Esophagus squamous epithelium (tissue), 5 donors: ENCODE measurements at regions not wholly inside any gene's neighbourhood (a gene's known extent, or its start where the extent isn't known, plus 50 kb on each side); places are given as distances from the start of the nearest gene placed in this dataset.

ENCODE experiments used
- DNase-seq: peaks from one replicate; lab custom pipeline; 2025; lab: John Stamatoyannopoulos, UW
- H3K27ac ChIP-seq, 4 donors: fragments of 200-600 bp; sonication (generic); one replicate each; pipeline ENCODE4 v1.5.1; 2016 to 2019; ENCODE audit warnings: mild to moderate bottlenecking in 1 of 4
- H3K27me3 ChIP-seq, 4 donors: fragments of 200-600 bp; sonication (generic); 1 replicate in 3 of 4; 2 replicates in 1 of 4; pipeline versions ENCODE4 v1.5.1 to v1.6.0; 2017 to 2021; ENCODE audit warnings: antibody characterized with exemption in 1 of 4
- H3K36me3 ChIP-seq, 3 donors: fragments of 200-600 bp; sonication (generic); one replicate each; pipeline ENCODE4 v1.5.1; 2016 to 2019
- H3K4me1 ChIP-seq, 3 donors: fragments of 200-600 bp; sonication (generic); one replicate each; pipeline ENCODE4 v1.5.1; 2017 to 2019
- H3K4me3 ChIP-seq, 4 donors: fragments of 200-600 bp; sonication (generic); 1 replicate in 3 of 4; 2 replicates in 1 of 4; pipeline ENCODE4 v1.5.1; 2016 to 2019; ENCODE audit warnings: mild to moderate bottlenecking in 2 of 4, moderate library complexity in 1 of 4
- H3K9me3 ChIP-seq, 3 donors: fragments of 200-600 bp; sonication (generic); one replicate each; pipeline ENCODE4 v1.5.1; 2016 to 2019
- CTCF ChIP-seq, 6 experiments: fragments of 450-650 bp in 4 of 6; fragments of 200-600 bp in 2 of 6; sonication (generic) in 2 of 6; IDR thresholded peaks; one replicate each; pipeline ENCODE4 v1.5.1; 2016 to 2019; ENCODE audit warnings: antibody characterized with exemption in 6 of 6, mild to moderate bottlenecking in 4 of 6, moderate library complexity in 4 of 6
- POLR2A ChIP-seq, 4 donors: fragments of 450-650 bp; IDR thresholded peaks; one replicate each; pipeline ENCODE4 v1.6.1; 2017; ENCODE audit warnings: antibody characterized with exemption in 4 of 4, mild to moderate bottlenecking in 4 of 4, moderate library complexity in 3 of 4
- WGBS, 2 donors: methylation state at CpG; one replicate each; pipeline ENCODE4 v1.1.5; 2018; 5-methylcytosine and 5-hydroxymethylcytosine counted together
- intact Hi-C: fragments of 100-400 bp; cut with DNase I; formaldehyde crosslinking; loops from one replicate; pipeline ENCODE4 v1.15.0; 2022
- donor health status: DM: yes; HTN: yes; CAD: no.

- 56 to 60% methylated on average over 4 of the region's 4 CpGs for WGBS, 2 donors
Observed at GRCh38 chr13:68467160-68467559, 1237.0 kb upstream of the PCDH9 start.

GRCh38 chr13:68440874-68441273, 1210.7 kb upstream of the PCDH9 start:
- intact Hi-C loops, result no loop called here
- TF ChIP-seq CTCF (IDR thresholded peaks at IDR 0.05) (no peak), POLR2A (IDR thresholded peaks at IDR 0.05) (no peak)
- no peak for DNase-seq
- Histone ChIP-seq H3K27me3 (no peaks in the 10 kb centered on the region), H3K9me3 (no peaks in the 10 kb centered on the region), H3K4me3 (no peak overlapping the region), H3K4me1 (no peaks in the 10 kb centered on the region), H3K36me3 (no peaks in the 10 kb centered on the region), H3K27ac (no peak overlapping the region)

More at GRCh38 chr13:68467160-68467559, 1237.0 kb upstream of the PCDH9 start:
- intact Hi-C loops, result no loop called here
- Histone ChIP-seq H3K4me3 (no peak overlapping the region), H3K27ac (no peak overlapping the region), H3K9me3 (no peaks in the 10 kb centered on the region), H3K27me3 (no peaks in the 10 kb centered on the region), H3K36me3 (no peaks in the 10 kb centered on the region), H3K4me1 (no peaks in the 10 kb centered on the region)
- TF ChIP-seq POLR2A (IDR thresholded peaks at IDR 0.05) (no peak), CTCF (IDR thresholded peaks at IDR 0.05) (no peak)
- DNase-seq, result no peak

- TF ChIP-seq POLR2A (IDR thresholded peaks at IDR 0.05) (no peak), CTCF (IDR thresholded peaks at IDR 0.05) (no peak)
- Histone ChIP-seq H3K27ac (no peak overlapping the region), H3K4me3 (no peak overlapping the region), H3K27me3 (no peaks in the 10 kb centered on the region), H3K36me3 (no peaks in the 10 kb centered on the region), H3K9me3 (no peaks in the 10 kb centered on the region), H3K4me1 (no peaks in the 10 kb centered on the region)
- no peak for DNase-seq
- intact Hi-C loops, result no loop called here
- WGBS, 2 donors, result 12 to 15% methylated on average over 1 of the region's 1 CpG
Observed at GRCh38 chr13:68439817-68440216, 1209.7 kb upstream of the PCDH9 start.

GRCh38 chr13:68428292-68428691, 1198.2 kb upstream of the PCDH9 start:
- H3K4me1 ChIP-seq, result no peaks in the 10 kb centered on the region
- WGBS, 2 donors, result 75 to 80% methylated on average over 4 of the region's 4 CpGs
- intact Hi-C loops, result no loop called here
- H3K9me3 ChIP-seq, result peaks cover 0 to 7% (median 0%) of the 10 kb centered on the region in 3 donors
- H3K27me3 ChIP-seq, result no peaks in the 10 kb centered on the region
- H3K4me3 ChIP-seq, result no peak overlapping the region
- TF ChIP-seq POLR2A (IDR thresholded peaks at IDR 0.05) (no peak), CTCF (IDR thresholded peaks at IDR 0.05) (no peak)
- H3K27ac ChIP-seq, result no peak overlapping the region
- no peaks in the 10 kb centered on the region for H3K36me3 ChIP-seq
- DNase-seq, result no peak

- Histone ChIP-seq H3K36me3 (no peaks in the 10 kb centered on the region), H3K4me3 (no peak overlapping the region), H3K4me1 (no peaks in the 10 kb centered on the region), H3K27ac (no peak overlapping the region), H3K9me3 (peaks cover 0 to 6% (median 0%) of the 10 kb centered on the region in 3 donors), H3K27me3 (no peaks in the 10 kb centered on the region)
- DNase-seq, result no peak
- intact Hi-C loops, result no loop called here
- 52 to 68% methylated on average over 3 of the region's 3 CpGs for WGBS, 2 donors
- TF ChIP-seq CTCF (IDR thresholded peaks at IDR 0.05), result no peak
- no peak for TF ChIP-seq POLR2A (IDR thresholded peaks at IDR 0.05)
Observed at GRCh38 chr13:68417801-68418200, 1187.7 kb upstream of the PCDH9 start.
